Naive B cell (primary cell): ENCODE measurements at regions not wholly inside any gene's neighbourhood (a gene's known extent, or its start where the extent isn't known, plus 50 kb on each side); places are given as distances from the start of the nearest gene placed in this dataset.

ENCODE experiments used
- ATAC-seq, 2 donors: fragments of 150-1000 bp; cut with Tn5 transposase; 2 replicates each; pipeline ENCODE4 v1.10.0; 2021; ENCODE audit warnings: low read depth in 2 of 2, mild to moderate bottlenecking in 2 of 2, moderate library complexity in 2 of 2
- DNase-seq: peaks from one replicate; pipeline ENCODE4 v3.0.0; 2022
- H3K27ac Mint-ChIP-seq, 6 donors: one replicate each; pipeline ENCODE4 v1.8.0; 2020 to 2022; ENCODE audit warnings: mild to moderate bottlenecking in 6 of 6, mixed read lengths in 6 of 6, moderate library complexity in 5 of 6, inconsistent platforms in 2 of 6
- H3K27me3 Mint-ChIP-seq, 3 donors: one replicate each; pipeline ENCODE4 v1.8.0; 2021 to 2022; ENCODE audit warnings: mixed read lengths in 3 of 3, mild to moderate bottlenecking in 1 of 3
- H3K36me3 Mint-ChIP-seq, 2 donors: one replicate each; pipeline ENCODE4 v1.8.0; 2020 to 2022; ENCODE audit warnings: mixed read lengths in 2 of 2, inconsistent platforms in 1 of 2, mild to moderate bottlenecking in 1 of 2
- H3K4me1 Mint-ChIP-seq, 3 donors: one replicate each; pipeline ENCODE4 v1.8.0; 2020 to 2022; ENCODE audit warnings: mixed read lengths in 3 of 3, inconsistent platforms in 1 of 3, mild to moderate bottlenecking in 1 of 3, moderate library complexity in 1 of 3
- H3K4me3 Mint-ChIP-seq, 8 donors: one replicate each; pipeline ENCODE4 v1.8.0; 2020 to 2022; ENCODE audit warnings: mild to moderate bottlenecking in 8 of 8, mixed read lengths in 8 of 8, moderate library complexity in 8 of 8, inconsistent platforms in 2 of 8
- H3K9me3 Mint-ChIP-seq, 7 donors: one replicate each; pipeline ENCODE4 v1.8.0; 2020 to 2022; ENCODE audit warnings: mixed read lengths in 7 of 7, mild to moderate bottlenecking in 5 of 7, inconsistent platforms in 2 of 7, moderate library complexity in 1 of 7

- ATAC-seq (no peak), DNase-seq (no peak)
- peak overlapping the region in 4 of 6 donors; percentile 6 to 48 (median 22) for H3K27ac Mint-ChIP-seq
- H3K27me3 Mint-ChIP-seq = no peaks in the 10 kb centered on the region
- H3K36me3 Mint-ChIP-seq = peaks cover 0 to 6% of the 10 kb centered on the region in 2 donors
- no peaks in the 10 kb centered on the region for H3K9me3 Mint-ChIP-seq
- H3K4me1 Mint-ChIP-seq = peaks cover 38 to 54% (median 39%) of the 10 kb centered on the region in 3 donors
- H3K4me3 Mint-ChIP-seq = peak overlapping the region in 1 of 8 donors; percentile 48
Observed at GRCh38 chr1:101290922-101291561, 54.2 kb downstream of the S1PR1 start.

DNA sequence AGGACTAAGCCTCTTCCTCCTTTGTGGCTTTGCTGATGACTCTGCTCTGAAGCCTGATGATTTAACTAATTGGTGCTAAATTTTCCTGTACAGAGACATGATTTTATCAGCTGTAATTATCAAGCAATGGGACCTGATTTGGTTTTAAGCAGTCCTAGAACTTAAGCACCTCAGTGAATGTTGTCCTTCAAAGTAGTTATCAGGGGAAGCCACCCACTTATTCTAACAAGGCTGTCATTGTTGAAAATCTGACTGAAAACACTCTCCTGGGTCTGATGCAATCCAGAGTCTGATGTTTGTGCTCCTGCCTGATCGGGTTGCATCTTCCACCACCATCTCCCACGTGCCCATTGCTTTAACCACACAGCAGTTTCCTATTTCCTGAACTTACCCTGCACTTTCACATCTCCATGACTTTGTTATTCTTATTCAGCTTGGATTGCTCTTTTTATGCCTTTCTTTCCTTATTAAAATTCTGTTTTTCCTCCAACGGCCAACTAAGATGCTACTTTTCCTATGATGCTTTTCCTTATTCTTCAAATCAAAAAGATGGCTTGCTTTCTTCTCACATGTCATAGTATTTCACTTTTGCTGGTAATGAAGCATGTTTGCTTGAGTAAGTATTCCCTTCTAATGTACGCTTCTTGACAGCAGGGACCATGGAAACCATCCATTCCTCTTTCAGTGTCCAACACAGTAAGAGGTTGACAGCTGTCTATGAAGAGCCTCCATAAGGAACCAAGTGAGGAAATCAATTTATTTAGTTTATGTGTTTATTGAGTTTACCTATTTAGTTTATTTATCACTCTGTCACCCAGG, 55.0 kb downstream of the S1PR1 start:
- peak overlapping the region in 2 of 8 donors; percentile 1 to 5 for H3K4me3 Mint-ChIP-seq
- ATAC-seq (peak in 1 of 2 donors; percentile 13), DNase-seq (no peak)
- no peaks in the 10 kb centered on the region for H3K9me3 Mint-ChIP-seq
- peaks cover 0 to 12% of the 10 kb centered on the region in 2 donors for H3K36me3 Mint-ChIP-seq
- peaks cover 34 to 47% (median 39%) of the 10 kb centered on the region in 3 donors for H3K4me1 Mint-ChIP-seq
- no peaks in the 10 kb centered on the region for H3K27me3 Mint-ChIP-seq
- H3K27ac Mint-ChIP-seq = peak overlapping the region in 4 of 6 donors; percentile 6 to 30 (median 21)

- Mint-ChIP-seq H3K4me1 (peaks cover 28 to 32% (median 30%) of the 10 kb centered on the region in 3 donors), H3K36me3 (peaks cover 5 to 29% of the 10 kb centered on the region in 2 donors), H3K4me3 (peak overlapping the region in 2 of 8 donors; percentile 7 to 10), H3K27ac (peak overlapping the region in 4 of 6 donors; percentile 57 to 84 (median 70)), H3K9me3 (no peaks in the 10 kb centered on the region), H3K27me3 (no peaks in the 10 kb centered on the region)
- DNase-seq (peak; percentile 36), ATAC-seq (peak; percentile 63)
Observed at GRCh38 chr1:101293461-101294051, 56.7 kb downstream of the S1PR1 start.

- no peaks in the 10 kb centered on the region for H3K27me3 Mint-ChIP-seq
- ATAC-seq (no peak), DNase-seq (no peak)
- no peaks in the 10 kb centered on the region for H3K9me3 Mint-ChIP-seq
- peaks cover 21 to 30% (median 24%) of the 10 kb centered on the region in 3 donors for H3K4me1 Mint-ChIP-seq
- peaks cover 5 to 29% of the 10 kb centered on the region in 2 donors for H3K36me3 Mint-ChIP-seq
- peak overlapping the region in 2 of 6 donors; percentile 8 to 60 for H3K27ac Mint-ChIP-seq
- H3K4me3 Mint-ChIP-seq = no peak overlapping the region
Observed at GRCh38 chr1:101295209-101295608, 58.4 kb downstream of the S1PR1 start.

GRCh38 chr1:101298663-101299062, 61.8 kb downstream of the S1PR1 start:
- ATAC-seq = no peak
- Mint-ChIP-seq H3K9me3 (no peaks in the 10 kb centered on the region), H3K4me3 (no peak overlapping the region), H3K4me1 (peaks cover 4 to 7% (median 5%) of the 10 kb centered on the region in 3 donors), H3K27ac (peak overlapping the region in 2 of 6 donors; percentile 13 to 59), H3K36me3 (peaks cover 12 to 40% of the 10 kb centered on the region in 2 donors), H3K27me3 (no peaks in the 10 kb centered on the region)
- no peak for DNase-seq

GRCh38 chr1:101299141-101299540, 62.3 kb downstream of the S1PR1 start:
- ATAC-seq = no peak

DNA sequence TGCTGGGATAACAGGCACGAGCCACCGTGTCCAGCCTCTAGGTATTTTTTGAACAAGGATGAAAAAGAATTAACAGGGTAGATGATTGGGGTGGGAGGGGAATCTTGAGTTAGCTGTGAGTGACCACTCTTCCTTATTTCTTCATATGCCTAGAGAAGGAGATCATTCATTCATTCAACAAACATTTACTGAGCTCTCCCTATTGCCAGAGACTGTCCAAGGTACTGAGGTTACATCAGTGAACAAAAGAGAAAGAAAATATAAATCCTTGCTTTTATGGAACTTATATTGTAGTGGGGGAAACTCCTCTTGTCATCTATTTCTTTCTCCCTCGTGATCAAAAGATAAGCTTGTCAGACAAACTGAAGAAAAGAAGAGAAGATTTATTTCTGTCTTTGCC, 62.9 kb downstream of the S1PR1 start:
- Mint-ChIP-seq H3K4me3 (no peak overlapping the region), H3K27ac (peak overlapping the region in 3 of 6 donors; percentile 30 to 43 (median 40))

More at GRCh38 chr1:101299141-101299540, 62.3 kb downstream of the S1PR1 start:
- Mint-ChIP-seq H3K36me3 (peaks cover 12 to 40% of the 10 kb centered on the region in 2 donors), H3K4me1 (peaks cover 0 to 2% (median 0%) of the 10 kb centered on the region in 3 donors), H3K9me3 (no peaks in the 10 kb centered on the region), H3K27ac (peak overlapping the region in 1 of 6 donors; percentile 59), H3K4me3 (no peak overlapping the region), H3K27me3 (no peaks in the 10 kb centered on the region)
- DNase-seq = no peak

DNA sequence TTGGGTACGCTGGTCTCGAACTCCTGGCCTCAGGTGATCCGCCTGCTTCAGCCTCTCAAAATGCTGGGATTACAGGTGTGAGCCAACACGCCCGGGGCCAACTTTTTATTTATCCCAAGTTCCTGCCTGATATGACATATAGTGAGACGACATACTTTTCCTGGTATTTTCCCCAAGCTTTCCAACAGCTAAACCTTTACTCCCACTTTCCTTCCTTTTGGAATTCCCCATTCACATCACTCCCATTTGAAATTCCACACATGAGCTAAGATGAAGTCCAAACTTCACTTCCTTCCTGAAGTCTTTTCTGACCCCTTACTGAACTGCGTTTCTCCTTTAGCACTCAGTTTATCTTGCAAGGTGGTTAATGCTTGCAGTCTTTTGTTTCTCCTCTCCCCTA, 64.1 kb downstream of the S1PR1 start:
- Mint-ChIP-seq H3K9me3 (no peaks in the 10 kb centered on the region), H3K27ac (peak overlapping the region in 2 of 6 donors; percentile 50 to 86), H3K4me3 (no peak overlapping the region), H3K36me3 (peaks cover 16 to 53% of the 10 kb centered on the region in 2 donors), H3K27me3 (no peaks in the 10 kb centered on the region), H3K4me1 (peaks cover 3 to 5% (median 4%) of the 10 kb centered on the region in 3 donors)
- ATAC-seq (no peak), DNase-seq (no peak)

More for the DNA sequence above, 62.9 kb downstream of the S1PR1 start:
- no peak for DNase-seq
- no peak for ATAC-seq
- Mint-ChIP-seq H3K36me3 (peaks cover 12 to 46% of the 10 kb centered on the region in 2 donors), H3K9me3 (no peaks in the 10 kb centered on the region), H3K4me1 (no peaks in the 10 kb centered on the region), H3K27me3 (no peaks in the 10 kb centered on the region)

DNA sequence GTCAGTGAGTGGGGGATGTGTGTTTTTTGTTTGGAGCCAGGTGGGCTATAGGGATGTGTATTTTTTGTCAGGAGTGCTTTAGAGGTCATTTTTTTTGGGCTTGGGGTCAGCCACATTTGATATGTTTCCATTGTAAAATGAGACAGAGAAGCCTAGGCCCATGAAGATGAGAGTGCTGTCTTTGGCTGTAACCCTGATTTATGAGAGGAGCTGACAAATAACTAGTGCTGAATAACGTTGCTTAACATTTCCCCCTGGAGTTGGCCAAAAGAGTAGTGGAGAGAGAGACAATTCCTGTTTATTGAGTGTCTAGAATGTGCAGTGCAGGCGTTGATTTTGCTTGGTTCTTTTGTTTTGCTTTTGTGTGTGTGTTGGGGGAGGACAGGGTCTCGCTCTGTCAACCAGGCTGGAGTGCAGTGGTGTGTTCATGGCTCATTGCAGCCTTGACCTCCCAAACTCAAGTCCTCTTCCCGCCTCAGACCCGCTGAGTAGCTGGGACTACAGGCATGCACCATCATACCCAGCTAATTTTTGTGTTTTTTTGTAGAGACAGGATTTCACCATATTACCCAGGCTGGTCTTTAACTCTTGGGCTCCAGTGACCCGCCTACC, 64.7 kb downstream of the S1PR1 start:
- peak overlapping the region in 3 of 6 donors; percentile 35 to 86 (median 67) for H3K27ac Mint-ChIP-seq
- no peaks in the 10 kb centered on the region for H3K27me3 Mint-ChIP-seq
- no peak for DNase-seq
- no peak for ATAC-seq
- no peak overlapping the region for H3K4me3 Mint-ChIP-seq
- H3K9me3 Mint-ChIP-seq = no peaks in the 10 kb centered on the region
- H3K36me3 Mint-ChIP-seq = peaks cover 16 to 47% of the 10 kb centered on the region in 2 donors
- H3K4me1 Mint-ChIP-seq = peaks cover 3 to 5% (median 4%) of the 10 kb centered on the region in 3 donors

DNA sequence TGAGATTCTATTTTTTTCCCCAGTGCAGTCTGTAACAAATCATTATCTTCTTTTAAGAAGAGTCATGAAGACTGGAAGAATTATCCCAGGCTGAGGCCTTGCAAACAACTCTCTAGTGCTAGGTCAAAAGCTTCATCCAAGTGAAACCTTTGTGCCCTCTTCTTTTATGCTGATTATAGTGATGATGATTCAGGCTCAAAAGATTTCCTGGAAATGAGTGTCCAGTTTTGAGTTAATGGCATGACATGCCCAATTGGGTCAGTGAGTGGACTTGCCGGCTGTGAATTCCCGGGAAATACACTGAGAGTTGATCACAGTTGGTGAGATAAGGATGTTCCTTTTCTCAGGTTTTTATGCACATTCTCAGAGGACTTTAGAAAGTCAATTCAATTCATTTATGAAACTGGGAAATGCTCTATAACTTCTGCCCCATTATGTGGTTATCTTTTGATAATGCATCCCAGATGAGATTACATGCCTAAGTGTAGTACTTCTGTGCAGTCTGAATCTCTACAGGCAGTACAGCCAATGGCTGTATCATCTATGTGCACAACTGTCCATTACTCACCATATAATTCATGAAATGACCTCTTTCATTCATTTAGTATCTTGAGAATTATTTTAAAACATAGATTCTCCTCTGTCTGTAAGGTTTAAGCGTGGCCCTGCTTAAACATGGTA, 66.2 kb downstream of the S1PR1 start:
- Mint-ChIP-seq H3K27ac (no peak overlapping the region), H3K4me3 (no peak overlapping the region), H3K9me3 (no peaks in the 10 kb centered on the region), H3K4me1 (peaks cover 14 to 17% (median 15%) of the 10 kb centered on the region in 3 donors), H3K36me3 (peaks cover 11 to 33% of the 10 kb centered on the region in 2 donors), H3K27me3 (no peaks in the 10 kb centered on the region)
- DNase-seq (no peak), ATAC-seq (no peak)

DNA sequence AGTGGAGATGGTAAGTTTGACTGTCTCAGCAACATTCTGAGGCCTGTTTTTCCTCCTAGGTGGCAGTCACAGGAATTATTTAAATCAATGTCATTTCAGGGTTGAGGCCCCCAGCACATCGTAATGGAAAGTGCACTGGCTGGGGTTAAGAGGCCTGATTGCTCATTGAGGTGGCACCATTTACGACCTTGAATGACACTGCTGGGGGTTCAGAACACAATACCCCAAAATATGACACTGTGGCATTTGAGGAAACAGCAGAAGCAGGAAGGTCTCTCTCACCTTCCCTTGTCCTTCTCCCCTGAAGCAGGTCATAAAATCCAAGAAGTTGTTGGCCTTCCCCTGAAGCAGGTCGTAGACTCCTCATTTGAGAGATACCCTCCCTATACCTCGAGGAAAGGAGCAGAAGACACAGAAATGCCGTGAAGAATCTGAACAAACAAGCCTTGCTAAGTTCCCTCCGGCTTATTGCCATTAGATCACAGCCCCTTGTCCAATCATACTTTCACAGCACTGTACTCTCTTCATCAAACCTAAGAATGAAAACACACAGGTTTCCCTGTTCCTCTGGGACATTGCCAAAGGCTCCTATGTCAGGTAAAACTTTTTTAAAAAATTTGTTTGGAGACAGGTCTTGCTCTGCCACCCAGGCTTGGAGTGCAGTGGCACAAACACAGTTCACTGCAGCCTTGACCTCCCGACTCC, 71.3 kb downstream of the S1PR1 start:
- Mint-ChIP-seq H3K4me1 (peaks cover 49 to 69% (median 67%) of the 10 kb centered on the region in 3 donors), H3K4me3 (peak overlapping the region; percentile 66 to 96 (median 86)), H3K27me3 (no peaks in the 10 kb centered on the region), H3K27ac (peak overlapping the region; percentile 97 to 99 (median 98)), H3K36me3 (peaks cover 4 to 17% of the 10 kb centered on the region in 2 donors), H3K9me3 (no peaks in the 10 kb centered on the region)
- ATAC-seq = no peak
- peak; percentile 21 for DNase-seq

DNA sequence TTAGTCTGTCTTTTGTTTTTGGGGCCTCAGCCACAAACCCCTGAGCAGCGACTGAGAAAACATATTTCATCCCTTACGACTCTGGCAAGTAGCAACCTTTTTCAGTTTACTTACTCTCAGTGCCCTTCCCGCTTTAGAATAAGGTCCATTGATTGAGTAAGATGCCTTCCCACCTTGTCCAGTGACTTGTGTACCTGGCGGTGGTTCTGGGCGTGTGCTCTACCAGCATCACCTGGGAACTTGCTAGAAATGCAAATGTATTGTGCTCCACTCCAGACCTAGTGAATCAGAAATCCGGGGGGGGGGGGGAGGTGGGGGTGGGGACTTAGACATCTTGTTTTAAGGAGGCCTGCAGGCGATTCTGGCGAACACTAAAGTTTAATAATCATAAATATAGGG, 72.1 kb downstream of the S1PR1 start:
- Mint-ChIP-seq H3K9me3 (no peaks in the 10 kb centered on the region), H3K36me3 (peaks cover 4 to 17% of the 10 kb centered on the region in 2 donors), H3K4me1 (peaks cover 53 to 74% (median 74%) of the 10 kb centered on the region in 3 donors), H3K27me3 (no peaks in the 10 kb centered on the region), H3K27ac (peak overlapping the region; percentile 97 to 99 (median 98)), H3K4me3 (peak overlapping the region; percentile 74 to 96 (median 88))
- ATAC-seq = peak; percentile 40 to 46
- peak; percentile 46 for DNase-seq
